Rectal smooth muscle tissue (tissue), 1 donor: ENCODE measurements at regions not wholly inside any gene's neighbourhood (a gene's known extent, or its start where the extent isn't known, plus 50 kb on each side); places are given as distances from the start of the nearest gene placed in this dataset.
"Not testable (repeated sequence)": the region's sequence is repeated elsewhere in the genome, so short reads cannot be mapped to it uniquely, and the experiment has no call there.

Experiments
- H3K27ac ChIP-seq: one replicate; pipeline ENCODE4 v1.7.0; 2013; ENCODE audit warnings: low read depth, low read length, inconsistent platforms
- H3K27me3 ChIP-seq: one replicate; pipeline ENCODE4 v1.7.0; 2013; ENCODE audit warnings: low read length; ENCODE audit not compliant: control insufficient read depth, insufficient read depth
- H3K36me3 ChIP-seq: one replicate; pipeline ENCODE4 v1.7.0; 2013; ENCODE audit warnings: low read length; ENCODE audit not compliant: control insufficient read depth, insufficient read depth
- H3K4me1 ChIP-seq: one replicate; pipeline ENCODE4 v1.7.0; 2013; ENCODE audit warnings: low read length; ENCODE audit not compliant: control insufficient read depth, insufficient read depth
- H3K4me3 ChIP-seq: one replicate; pipeline ENCODE4 v1.7.0; 2013; ENCODE audit warnings: low read length
- H3K9ac ChIP-seq: one replicate; pipeline ENCODE4 v1.7.0; 2013; ENCODE audit warnings: low read length

DNA sequence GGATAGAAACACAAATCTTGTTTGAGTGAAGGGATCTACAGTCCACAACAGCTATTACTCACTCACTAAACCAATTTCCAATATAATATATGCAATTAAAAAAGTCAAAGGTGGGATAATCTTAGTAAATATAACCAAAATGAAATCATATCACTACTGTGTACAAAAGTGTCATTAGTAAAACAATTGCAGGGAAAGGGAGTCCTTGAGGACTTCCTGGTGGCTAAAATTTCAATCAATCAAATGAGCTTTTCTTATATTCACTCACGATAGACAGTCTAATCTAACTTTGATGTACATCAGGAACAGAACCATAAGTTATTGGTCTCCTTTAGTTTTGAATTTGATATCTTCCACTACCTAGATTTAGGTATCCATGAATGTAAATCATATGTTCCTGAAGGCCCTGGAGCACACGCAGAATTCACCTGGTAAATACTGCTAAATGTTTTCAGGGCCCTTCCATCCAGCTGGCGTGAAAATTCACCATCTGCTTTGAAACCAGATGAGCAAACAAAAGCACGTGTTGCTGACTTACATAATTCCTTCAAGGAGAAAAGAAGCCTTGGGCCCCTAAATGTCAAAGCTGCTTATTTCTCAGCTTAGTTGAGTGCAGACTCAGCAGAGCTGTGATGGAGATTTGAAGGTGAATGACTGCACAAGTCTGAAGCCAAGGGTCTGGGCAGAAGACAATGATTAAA lies 159.3 kb upstream of the TMEM196 start:
- Histone ChIP-seq H3K27me3 (no peaks in the 10 kb centered on the region), H3K27ac (no peak overlapping the region), H3K4me3 (no peak overlapping the region), H3K4me1 (no peaks in the 10 kb centered on the region), H3K9ac (no peak overlapping the region), H3K36me3 (no peaks in the 10 kb centered on the region)

DNA sequence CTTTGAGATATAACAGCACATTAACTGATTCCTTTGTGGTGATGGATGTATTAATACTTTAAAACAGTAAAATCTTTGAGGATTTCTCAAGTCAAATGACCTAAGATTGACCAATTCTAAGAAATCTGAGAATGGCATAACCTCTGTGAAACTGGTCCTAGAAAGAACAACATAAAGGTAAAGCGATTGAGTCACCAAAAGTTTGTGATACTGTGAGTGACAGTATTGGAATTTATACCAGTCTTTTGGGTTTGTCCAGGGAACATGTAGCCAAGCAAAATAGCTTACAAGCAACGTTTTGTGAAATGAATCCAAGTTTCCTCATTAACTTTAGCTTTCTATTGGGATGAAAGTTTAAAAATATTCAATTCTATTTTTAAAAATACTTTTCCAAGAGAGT lies 157.4 kb upstream of the TMEM196 start:
- H3K27ac ChIP-seq = no peak overlapping the region
- no peaks in the 10 kb centered on the region for H3K4me1 ChIP-seq

DNA sequence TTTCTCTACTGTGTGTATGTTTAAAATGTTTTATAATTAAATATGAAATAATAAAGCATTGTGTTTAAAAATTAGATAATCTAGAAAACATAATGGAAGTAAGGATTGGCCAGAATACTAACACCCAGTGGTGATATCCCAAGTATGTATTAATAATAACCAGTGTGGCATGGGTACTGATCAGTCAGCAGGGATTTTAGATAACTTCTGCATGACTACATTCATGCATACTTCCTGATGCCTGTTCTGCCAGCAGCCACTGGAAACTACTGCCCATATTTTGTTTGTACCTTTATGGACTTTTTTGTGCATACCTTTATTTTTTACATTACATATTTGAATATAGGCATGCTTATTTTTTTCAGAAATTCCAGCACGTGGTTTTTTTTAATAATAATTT lies 156.6 kb upstream of the TMEM196 start:
- Histone ChIP-seq H3K4me1 (no peaks in the 10 kb centered on the region), H3K27me3 (no peaks in the 10 kb centered on the region), H3K9ac (no peak overlapping the region), H3K4me3 (no peak overlapping the region), H3K27ac (no peak overlapping the region), H3K36me3 (no peaks in the 10 kb centered on the region)

More for the DNA sequence above, 157.4 kb upstream of the TMEM196 start:
- Histone ChIP-seq H3K36me3 (no peaks in the 10 kb centered on the region), H3K4me3 (no peak overlapping the region), H3K27me3 (no peaks in the 10 kb centered on the region), H3K9ac (no peak overlapping the region)

DNA sequence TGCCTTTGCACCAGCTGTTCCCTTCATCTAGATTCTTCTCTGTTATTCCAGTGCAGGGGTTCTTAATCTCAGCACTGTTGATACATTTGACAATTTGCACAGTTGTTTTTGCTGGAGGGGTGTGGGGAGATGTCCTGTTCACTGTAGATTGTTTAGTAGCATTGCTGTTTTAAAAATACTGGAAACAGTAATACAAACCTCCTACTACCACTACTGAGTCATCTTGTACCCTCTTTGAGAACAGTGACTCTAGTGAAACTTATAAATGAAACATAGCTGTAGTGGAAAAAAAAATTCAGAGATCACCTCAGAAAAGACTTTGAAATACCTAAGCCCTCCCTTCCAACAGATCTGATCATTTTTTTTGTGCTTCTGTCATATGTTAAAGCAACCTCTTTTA lies 154.8 kb upstream of the TMEM196 start:
- Histone ChIP-seq H3K4me3 (no peak overlapping the region), H3K27me3 (no peaks in the 10 kb centered on the region), H3K27ac (no peak overlapping the region), H3K4me1 (no peaks in the 10 kb centered on the region), H3K9ac (no peak overlapping the region), H3K36me3 (no peaks in the 10 kb centered on the region)

DNA sequence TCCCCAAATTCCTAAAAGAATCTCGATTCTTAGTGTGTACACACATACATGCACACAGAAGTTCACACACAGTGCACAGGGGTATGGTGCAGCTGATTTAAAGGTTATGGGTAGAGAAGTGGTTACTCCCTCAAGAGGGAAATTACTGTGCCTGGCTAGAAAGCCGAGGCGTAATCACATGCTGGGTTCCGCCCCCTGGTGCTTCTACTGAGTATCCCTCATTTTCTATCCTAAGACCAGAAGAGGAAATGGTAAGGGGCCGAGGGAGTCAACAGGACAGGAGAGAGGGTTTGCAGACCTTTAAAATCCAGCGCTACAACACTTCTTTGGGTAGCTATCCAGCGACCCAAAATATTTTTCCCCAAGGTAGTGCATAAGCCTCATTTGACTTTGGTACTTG lies 147.3 kb upstream of the TMEM196 start:
- Histone ChIP-seq H3K36me3 (no peaks in the 10 kb centered on the region), H3K4me3 (no peak overlapping the region), H3K27ac (no peak overlapping the region), H3K9ac (no peak overlapping the region), H3K27me3 (no peaks in the 10 kb centered on the region), H3K4me1 (no peaks in the 10 kb centered on the region)

DNA sequence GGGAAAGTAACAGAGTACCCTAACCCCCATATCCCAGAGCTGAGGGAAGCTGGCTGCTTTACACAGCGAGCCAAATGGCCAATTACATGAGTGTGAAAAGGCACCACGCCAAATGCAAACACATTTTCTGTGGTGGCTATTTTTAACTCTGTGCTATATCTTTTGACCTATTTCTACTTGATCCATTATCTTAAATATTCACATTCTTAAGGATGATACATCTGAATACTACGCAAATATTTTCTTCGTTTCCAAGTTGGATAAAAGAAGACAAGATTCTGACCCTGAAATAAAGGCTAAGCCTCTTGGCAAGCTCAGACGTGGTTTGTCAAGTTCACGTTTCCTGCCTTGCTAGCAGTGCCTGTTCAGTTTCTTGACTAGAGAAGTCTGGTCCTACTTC lies 146.7 kb upstream of the TMEM196 start:
- Histone ChIP-seq H3K36me3 (no peaks in the 10 kb centered on the region), H3K4me1 (no peaks in the 10 kb centered on the region), H3K4me3 (no peak overlapping the region), H3K27me3 (no peaks in the 10 kb centered on the region), H3K9ac (no peak overlapping the region), H3K27ac (no peak overlapping the region)

DNA sequence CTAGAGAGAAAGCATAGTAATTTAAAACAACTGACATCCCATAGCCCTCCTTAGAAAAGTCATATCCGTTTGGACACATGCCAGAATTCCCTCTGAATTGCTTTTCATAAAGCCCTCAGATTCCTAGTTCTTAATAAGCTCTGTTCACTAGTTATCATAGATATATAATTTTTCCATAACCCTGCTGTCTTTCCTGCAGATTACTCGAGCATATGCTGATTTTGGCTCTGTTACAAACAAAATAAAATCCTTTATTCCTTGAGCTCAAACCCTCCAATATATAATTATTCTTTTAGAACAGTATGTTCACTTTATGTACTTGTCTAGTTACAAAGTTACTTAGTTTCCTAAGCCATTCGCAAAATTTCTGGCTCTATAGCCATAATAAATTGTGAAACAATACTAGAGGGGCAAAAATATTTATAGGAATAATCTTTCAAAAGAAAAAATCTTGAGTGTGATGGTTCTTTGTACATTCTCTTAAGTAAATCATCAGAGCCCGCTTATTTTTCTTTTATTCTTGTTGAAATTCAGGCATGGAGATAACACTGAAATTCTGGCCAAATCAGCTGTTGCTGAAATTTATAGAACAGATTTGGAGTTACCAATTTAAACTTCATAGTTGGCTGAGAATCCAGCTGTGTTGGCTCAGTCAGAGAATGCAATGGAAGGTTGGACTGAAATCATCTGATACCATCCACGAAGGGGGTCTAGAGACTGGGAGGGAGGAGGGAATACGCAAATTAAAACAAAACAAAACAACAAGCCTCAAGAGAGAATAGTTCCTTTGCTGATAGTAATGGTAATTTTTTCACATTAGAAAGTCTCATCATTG lies 146.1 kb upstream of the TMEM196 start:
- no peak overlapping the region for H3K27ac ChIP-seq
- H3K36me3 ChIP-seq = no peaks in the 10 kb centered on the region
- no peak overlapping the region for H3K4me3 ChIP-seq
- no peak overlapping the region for H3K9ac ChIP-seq
- H3K4me1 ChIP-seq = no peaks in the 10 kb centered on the region
- H3K27me3 ChIP-seq = no peaks in the 10 kb centered on the region

GRCh38 chr7:19916046-19916445 lies 142.6 kb upstream of the TMEM196 start:
- Histone ChIP-seq H3K27me3 (no peaks in the 10 kb centered on the region), H3K9ac (no peak overlapping the region), H3K4me3 (no peak overlapping the region), H3K4me1 (no peaks in the 10 kb centered on the region), H3K27ac (no peak overlapping the region), H3K36me3 (no peaks in the 10 kb centered on the region)

- H3K4me1 ChIP-seq = no peaks in the 10 kb centered on the region
- H3K9ac ChIP-seq = no peak overlapping the region
- no peaks in the 10 kb centered on the region for H3K36me3 ChIP-seq
Measured at GRCh38 chr7:19915596-19915995, 142.2 kb upstream of the TMEM196 start.

DNA sequence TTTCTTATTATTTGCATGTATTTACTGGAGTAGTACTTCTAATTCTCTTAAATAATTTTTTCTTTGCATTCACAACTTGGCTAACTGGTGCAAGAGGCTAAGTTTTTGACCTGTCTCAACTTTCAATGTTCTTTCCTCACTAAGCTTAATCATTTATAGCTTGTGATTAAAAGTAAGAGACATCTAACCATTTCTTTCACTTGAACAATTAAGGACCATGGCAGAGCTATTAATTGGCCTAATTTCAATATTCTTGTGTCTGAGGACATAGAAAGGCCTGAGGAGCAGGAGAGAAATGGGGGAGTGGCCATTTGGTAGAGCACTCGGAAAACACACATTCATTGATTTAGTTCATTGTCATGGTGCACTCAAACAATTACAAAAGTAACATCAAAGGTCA lies 141.4 kb upstream of the TMEM196 start:
- H3K4me1 ChIP-seq = no peaks in the 10 kb centered on the region
- H3K36me3 ChIP-seq = no peaks in the 10 kb centered on the region
- no peak overlapping the region for H3K27ac ChIP-seq
- no peak overlapping the region for H3K9ac ChIP-seq
- no peak overlapping the region for H3K4me3 ChIP-seq
- no peaks in the 10 kb centered on the region for H3K27me3 ChIP-seq

More at GRCh38 chr7:19915596-19915995, 142.2 kb upstream of the TMEM196 start:
- Histone ChIP-seq H3K27ac (no peak overlapping the region), H3K4me3 (no peak overlapping the region), H3K27me3 (no peaks in the 10 kb centered on the region)

- no peaks in the 10 kb centered on the region for H3K4me1 ChIP-seq
- no peak overlapping the region for H3K9ac ChIP-seq
- H3K36me3 ChIP-seq = no peaks in the 10 kb centered on the region
- H3K4me3 ChIP-seq = no peak overlapping the region
- no peak overlapping the region for H3K27ac ChIP-seq
- no peaks in the 10 kb centered on the region for H3K27me3 ChIP-seq
Measured at GRCh38 chr7:19900118-19900517, 126.7 kb upstream of the TMEM196 start.

DNA sequence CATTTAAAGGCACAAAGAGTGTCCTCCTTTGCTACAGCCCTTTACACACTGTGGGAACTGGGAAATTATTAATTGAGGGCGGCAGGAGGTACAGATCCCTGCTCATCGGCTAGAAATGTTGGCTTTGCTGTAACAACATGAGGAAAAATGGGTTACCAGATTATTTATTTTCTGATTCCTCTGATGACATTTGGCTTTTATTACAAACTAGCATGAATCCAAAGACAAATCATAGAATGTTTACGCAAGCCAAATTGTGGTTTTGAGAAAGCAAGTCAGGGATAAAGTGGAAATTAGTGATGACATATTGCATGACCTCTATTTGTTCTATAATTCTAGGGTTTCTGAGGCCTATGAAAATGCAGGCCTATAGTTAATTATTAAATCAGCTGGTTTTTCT lies 126.1 kb upstream of the TMEM196 start:
- Histone ChIP-seq H3K27me3 (no peaks in the 10 kb centered on the region), H3K27ac (no peak overlapping the region), H3K36me3 (no peaks in the 10 kb centered on the region), H3K4me1 (no peaks in the 10 kb centered on the region), H3K4me3 (no peak overlapping the region), H3K9ac (no peak overlapping the region)

GRCh38 chr7:19882893-19883292 lies 109.5 kb upstream of the TMEM196 start:
- H3K9ac ChIP-seq, H3K36me3 ChIP-seq, H3K4me3 ChIP-seq, H3K27ac ChIP-seq, H3K27me3 ChIP-seq, H3K4me1 ChIP-seq: not testable (repeated sequence)
